ENCODE measurements at regions not wholly inside any gene's neighbourhood (a gene's known extent, or its start where the extent isn't known, plus 50 kb on each side); places are given as distances from the start of the nearest gene placed in this dataset.

DNA sequence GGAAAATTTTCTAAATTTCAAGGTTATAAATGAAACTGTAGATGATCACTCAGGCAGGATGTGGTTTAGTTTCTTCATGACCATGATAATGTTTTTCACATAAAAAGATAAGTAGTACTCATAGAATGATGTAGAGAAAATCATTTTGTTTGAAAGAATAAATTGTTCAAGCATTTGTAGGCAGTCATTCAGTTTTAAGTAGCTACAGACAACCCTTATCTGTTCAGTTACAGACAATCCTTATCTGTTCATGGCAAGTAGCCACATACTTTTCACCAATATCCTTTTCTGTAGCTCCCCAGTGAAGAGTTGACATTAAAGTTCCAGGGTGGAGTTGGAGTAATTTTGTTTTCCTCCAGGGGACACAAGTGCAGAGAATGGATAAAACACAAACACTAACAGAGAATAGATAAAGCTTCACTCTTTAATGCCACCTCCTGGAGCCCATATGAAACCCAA lies 278.1 kb upstream of the TNC start:
- Histone ChIP-seq H3K4me1 (ENCODE audit: control insufficient read depth in 1 of 2, low read depth in 2 of 2) (no peaks in the 10 kb centered on the region), H3K4me3 (no peak overlapping the region), H3K9me3 (no peaks in the 10 kb centered on the region), H3K36me3 (no peaks in the 10 kb centered on the region), H3K27ac (no peak overlapping the region), H3K27me3 (replicated peaks; ENCODE audit: insufficient read depth) (no peaks in the 10 kb centered on the region)
- DNase-seq (ENCODE audit: low spot score) (no peak), ATAC-seq (ENCODE audit: insufficient number of reproducible peaks, low FRiP score, low read depth) (no peak)
- TF ChIP-seq, protein P1, sequence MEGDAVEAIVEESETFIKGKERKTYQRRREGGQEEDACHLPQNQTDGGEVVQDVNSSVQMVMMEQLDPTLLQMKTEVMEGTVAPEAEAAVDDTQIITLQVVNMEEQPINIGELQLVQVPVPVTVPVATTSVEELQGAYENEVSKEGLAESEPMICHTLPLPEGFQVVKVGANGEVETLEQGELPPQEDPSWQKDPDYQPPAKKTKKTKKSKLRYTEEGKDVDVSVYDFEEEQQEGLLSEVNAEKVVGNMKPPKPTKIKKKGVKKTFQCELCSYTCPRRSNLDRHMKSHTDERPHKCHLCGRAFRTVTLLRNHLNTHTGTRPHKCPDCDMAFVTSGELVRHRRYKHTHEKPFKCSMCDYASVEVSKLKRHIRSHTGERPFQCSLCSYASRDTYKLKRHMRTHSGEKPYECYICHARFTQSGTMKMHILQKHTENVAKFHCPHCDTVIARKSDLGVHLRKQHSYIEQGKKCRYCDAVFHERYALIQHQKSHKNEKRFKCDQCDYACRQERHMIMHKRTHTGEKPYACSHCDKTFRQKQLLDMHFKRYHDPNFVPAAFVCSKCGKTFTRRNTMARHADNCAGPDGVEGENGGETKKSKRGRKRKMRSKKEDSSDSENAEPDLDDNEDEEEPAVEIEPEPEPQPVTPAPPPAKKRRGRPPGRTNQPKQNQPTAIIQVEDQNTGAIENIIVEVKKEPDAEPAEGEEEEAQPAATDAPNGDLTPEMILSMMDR (IDR thresholded peaks at IDR 0.05), result no peak

DNA sequence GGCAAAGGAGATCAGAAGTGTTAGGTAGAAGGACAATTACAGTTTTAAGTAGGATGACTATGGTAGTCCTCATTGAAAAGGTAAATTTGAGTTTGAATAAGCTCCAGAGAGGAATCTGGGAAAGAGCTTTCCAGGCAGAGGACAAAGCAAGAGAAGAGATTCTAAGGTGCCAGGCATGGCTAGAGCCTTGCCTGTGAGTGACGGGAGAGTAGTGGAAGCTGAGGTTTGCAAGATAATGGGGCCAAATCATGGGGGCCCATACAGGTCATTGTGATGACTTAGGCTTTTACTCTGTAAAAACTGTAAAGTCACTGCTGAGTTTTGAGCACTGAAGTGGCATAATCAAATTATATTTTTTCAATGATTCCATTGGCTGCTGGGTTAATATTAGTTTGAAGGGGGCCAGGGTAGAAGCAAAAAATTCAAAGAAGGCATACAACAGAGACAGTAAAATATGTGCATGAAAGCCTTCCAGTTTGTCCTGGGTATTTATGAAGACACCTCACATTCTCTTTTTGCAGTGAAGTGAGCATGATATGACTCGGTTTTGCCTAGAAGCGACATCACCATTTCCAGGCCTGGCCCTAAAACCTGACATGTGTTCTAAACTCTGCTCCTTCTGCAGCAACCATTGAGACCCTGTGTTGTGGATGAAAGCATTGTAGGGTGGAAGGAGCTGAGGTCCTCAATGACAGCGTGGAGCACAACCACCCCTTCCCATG lies 279.8 kb upstream of the TNC start:
- Histone ChIP-seq H3K27ac (no peak overlapping the region), H3K9me3 (no peaks in the 10 kb centered on the region), H3K4me1 (ENCODE audit: control insufficient read depth in 1 of 2, low read depth in 2 of 2) (no peaks in the 10 kb centered on the region), H3K4me3 (no peak overlapping the region), H3K36me3 (no peaks in the 10 kb centered on the region), H3K27me3 (replicated peaks; ENCODE audit: insufficient read depth) (no peaks in the 10 kb centered on the region)
- no peak for ATAC-seq (ENCODE audit: insufficient number of reproducible peaks, low FRiP score, low read depth)
- no peak for DNase-seq (ENCODE audit: low spot score)
- TF ChIP-seq, protein P1 (IDR thresholded peaks at IDR 0.05), result no peak

DNA sequence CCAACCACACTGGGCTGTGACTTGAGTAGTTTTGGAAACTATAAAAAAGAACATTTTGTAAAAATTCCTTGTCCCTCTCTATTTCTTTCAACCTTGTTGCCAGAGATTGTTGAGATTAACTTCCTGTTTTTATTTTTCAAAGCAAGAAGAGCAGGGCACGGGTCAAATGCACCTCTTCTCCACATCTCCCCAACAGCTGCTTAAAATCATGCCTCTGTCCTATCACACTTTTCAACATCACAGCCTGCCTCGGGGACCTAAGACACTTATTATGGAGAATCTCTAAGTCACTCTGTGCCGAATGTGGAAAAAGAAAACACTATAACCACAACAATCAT lies 280.3 kb upstream of the TNC start:
- Histone ChIP-seq H3K27ac (no peak overlapping the region), H3K36me3 (no peaks in the 10 kb centered on the region), H3K9me3 (no peaks in the 10 kb centered on the region), H3K4me1 (ENCODE audit: control insufficient read depth in 1 of 2, low read depth in 2 of 2) (no peaks in the 10 kb centered on the region), H3K4me3 (no peak overlapping the region), H3K27me3 (replicated peaks; ENCODE audit: insufficient read depth) (no peaks in the 10 kb centered on the region)
- no peak for ATAC-seq (ENCODE audit: insufficient number of reproducible peaks, low FRiP score, low read depth)
- TF ChIP-seq, protein P1 (IDR thresholded peaks at IDR 0.05), result no peak
- DNase-seq (ENCODE audit: low spot score), result no peak

DNA sequence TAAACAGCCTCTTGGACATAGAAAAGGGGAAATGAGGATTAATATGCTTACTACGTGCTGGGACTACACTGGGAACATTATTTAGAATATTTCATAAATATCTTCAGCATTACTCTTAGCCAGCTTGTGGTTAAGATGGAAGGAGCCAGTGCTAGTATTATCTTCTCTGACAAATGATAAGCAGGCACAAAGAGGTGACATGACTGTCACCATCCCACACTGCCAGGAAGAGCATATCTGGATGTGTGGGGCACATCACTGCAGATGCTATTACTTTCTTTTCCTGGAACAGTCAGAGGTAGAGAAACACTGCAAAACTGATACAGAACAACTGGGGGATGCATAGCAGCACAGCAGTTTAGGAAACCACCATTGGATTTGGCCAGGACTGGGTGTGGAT lies 281.0 kb upstream of the TNC start:
- H3K27ac ChIP-seq, result no peak overlapping the region
- H3K36me3 ChIP-seq, result no peaks in the 10 kb centered on the region
- ATAC-seq (ENCODE audit: insufficient number of reproducible peaks, low FRiP score, low read depth) (no peak), DNase-seq (ENCODE audit: low spot score) (no peak)
- TF ChIP-seq, protein P1 (IDR thresholded peaks at IDR 0.05), result no peak
- no peak overlapping the region for H3K4me3 ChIP-seq
- H3K27me3 ChIP-seq (replicated peaks; ENCODE audit: insufficient read depth), result no peaks in the 10 kb centered on the region
- H3K4me1 ChIP-seq (ENCODE audit: control insufficient read depth in 1 of 2, low read depth in 2 of 2), result no peaks in the 10 kb centered on the region
- H3K9me3 ChIP-seq, result no peaks in the 10 kb centered on the region

DNA sequence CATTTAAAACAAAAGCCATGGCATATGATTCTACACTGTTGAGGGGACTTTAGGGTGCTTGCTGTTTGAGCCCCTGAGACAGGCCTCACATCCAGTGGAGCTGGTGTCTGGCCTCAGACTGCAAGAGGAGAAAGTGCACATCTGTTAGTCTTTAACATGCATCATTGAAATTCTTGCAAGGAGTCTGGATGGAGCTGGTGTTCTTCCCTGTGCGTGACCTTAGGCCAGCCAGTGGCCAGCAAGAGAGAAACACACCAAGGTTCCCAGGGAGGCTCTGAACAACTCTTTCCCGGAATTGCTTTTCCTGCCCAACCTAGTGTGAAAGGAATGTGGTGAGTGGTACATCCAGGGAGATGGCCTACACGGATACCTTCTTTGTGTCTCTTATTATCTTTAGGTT lies 282.8 kb upstream of the TNC start:
- H3K36me3 ChIP-seq, result no peaks in the 10 kb centered on the region
- ATAC-seq (ENCODE audit: insufficient number of reproducible peaks, low FRiP score, low read depth) (no peak), DNase-seq (ENCODE audit: low spot score) (no peak)
- H3K27me3 ChIP-seq (replicated peaks; ENCODE audit: insufficient read depth), result no peaks in the 10 kb centered on the region
- no peaks in the 10 kb centered on the region for H3K4me1 ChIP-seq (ENCODE audit: control insufficient read depth in 1 of 2, low read depth in 2 of 2)
- TF ChIP-seq, protein P1 (IDR thresholded peaks at IDR 0.05), result no peak
- no peak overlapping the region for H3K27ac ChIP-seq
- H3K4me3 ChIP-seq, result no peak overlapping the region
- no peaks in the 10 kb centered on the region for H3K9me3 ChIP-seq

All from thoracic aorta (tissue), 2 donors.